Lower lobe of right lung (tissue), 2 donors: ENCODE measurements at regions not wholly inside any gene's neighbourhood (a gene's known extent, or its start where the extent isn't known, plus 50 kb on each side); places are given as distances from the start of the nearest gene placed in this dataset.

ENCODE experiments used
- ATAC-seq, 2 donors: fragments of 200-7000 bp; cut with Tn5 transposase; one replicate each; pipeline ENCODE4 v1.9.1; 2020 to 2022; ENCODE audit warnings: mild to moderate bottlenecking in 2 of 2, moderate library complexity in 2 of 2
- DNase-seq: peaks from one replicate; pipeline ENCODE4 v3.0.0-alpha.2; 2020
- H3K27ac ChIP-seq: fragments of 200-600 bp; one replicate; pipeline ENCODE4 v1.8.0; 2022
- H3K27me3 ChIP-seq: fragments of 200-600 bp; one replicate; pipeline ENCODE4 v1.8.0; 2022; ENCODE audit warnings: low read depth
- H3K36me3 ChIP-seq: fragments of 200-600 bp; one replicate; pipeline ENCODE4 v1.8.0; 2022; ENCODE audit warnings: mild to moderate bottlenecking
- H3K4me1 ChIP-seq: fragments of 200-600 bp; one replicate; pipeline ENCODE4 v1.8.0; 2022
- H3K4me3 ChIP-seq: fragments of 200-600 bp; one replicate; pipeline ENCODE4 v1.8.0; 2022; ENCODE audit warnings: mild to moderate bottlenecking
- H3K9me3 ChIP-seq: fragments of 200-600 bp; one replicate; pipeline ENCODE4 v1.8.0; 2022
- CTCF ChIP-seq: fragments of 200-600 bp; IDR thresholded peaks from one replicate; pipeline ENCODE4 v1.8.0; 2022; ENCODE audit warnings: antibody characterized with exemption, mild to moderate bottlenecking
- intact Hi-C: fragments of 100-400 bp; cut with DNase I; formaldehyde crosslinking; loops from one replicate; pipeline ENCODE4 v1.11.0; 2022
- donor health status: DM: no; HTN: yes; CAD: no; lungs with severe emphysema.

- H3K4me1 ChIP-seq, result peaks cover 8% of the 10 kb centered on the region
- no peak for DNase-seq
- no peak for TF ChIP-seq CTCF
- no peaks in the 10 kb centered on the region for H3K9me3 ChIP-seq
- ATAC-seq, result no peak
- no peaks in the 10 kb centered on the region for H3K36me3 ChIP-seq
- no peaks in the 10 kb centered on the region for H3K27me3 ChIP-seq
- H3K27ac ChIP-seq, result no peak overlapping the region
- intact Hi-C loops, result no loop called here
- no peak overlapping the region for H3K4me3 ChIP-seq
Measured at GRCh38 chr3:30456264-30456663, 150.1 kb upstream of the TGFBR2 start.

GRCh38 chr3:30457081-30457480, 149.3 kb upstream of the TGFBR2 start:
- H3K27ac ChIP-seq, result no peak overlapping the region
- TF ChIP-seq CTCF, result no peak

GRCh38 chr3:30457726-30458125, 148.7 kb upstream of the TGFBR2 start:
- DNase-seq (no peak), ATAC-seq (no peak)
- Histone ChIP-seq H3K27ac (no peak overlapping the region), H3K36me3 (no peaks in the 10 kb centered on the region), H3K9me3 (no peaks in the 10 kb centered on the region), H3K4me1 (peaks cover 8% of the 10 kb centered on the region), H3K27me3 (no peaks in the 10 kb centered on the region), H3K4me3 (no peak overlapping the region)
- no peak for TF ChIP-seq CTCF
- intact Hi-C loops, result no loop called here

More at GRCh38 chr3:30457081-30457480, 149.3 kb upstream of the TGFBR2 start:
- no peaks in the 10 kb centered on the region for H3K27me3 ChIP-seq
- DNase-seq (no peak), ATAC-seq (no peak)
- intact Hi-C loops, result no loop called here
- peaks cover 8% of the 10 kb centered on the region for H3K4me1 ChIP-seq
- no peaks in the 10 kb centered on the region for H3K9me3 ChIP-seq
- H3K4me3 ChIP-seq, result no peak overlapping the region
- no peaks in the 10 kb centered on the region for H3K36me3 ChIP-seq

GRCh38 chr3:30458376-30459171, 147.8 kb upstream of the TGFBR2 start:
- no peak for TF ChIP-seq CTCF
- H3K27ac ChIP-seq, result no peak overlapping the region
- intact Hi-C loops, result no loop called here
- H3K9me3 ChIP-seq, result no peaks in the 10 kb centered on the region
- no peaks in the 10 kb centered on the region for H3K27me3 ChIP-seq
- H3K4me3 ChIP-seq, result no peak overlapping the region
- ATAC-seq (no peak), DNase-seq (no peak)
- H3K4me1 ChIP-seq, result peaks cover 3% of the 10 kb centered on the region
- H3K36me3 ChIP-seq, result no peaks in the 10 kb centered on the region

- Histone ChIP-seq H3K27me3 (no peaks in the 10 kb centered on the region), H3K9me3 (no peaks in the 10 kb centered on the region), H3K27ac (no peak overlapping the region), H3K4me3 (no peak overlapping the region), H3K4me1 (no peaks in the 10 kb centered on the region), H3K36me3 (no peaks in the 10 kb centered on the region)
- DNase-seq (no peak), ATAC-seq (no peak)
- TF ChIP-seq CTCF, result no peak
- intact Hi-C loops, result no loop called here
Measured at GRCh38 chr3:30461311-30461710, 145.1 kb upstream of the TGFBR2 start.
